Fibroblast of lung (primary cell): ENCODE measurements at regions not wholly inside any gene's neighbourhood (a gene's known extent, or its start where the extent isn't known, plus 50 kb on each side); places are given as distances from the start of the nearest gene placed in this dataset.
"Not testable (repeated sequence)": the region's sequence is repeated elsewhere in the genome, so short reads cannot be mapped to it uniquely, and the experiment has no call there.

Source experiments
- DNase-seq, 2 donors: peaks; one replicate each; pipeline versions ENCODE4 v3.0.0 to v3.0.0-alpha.2; 2010; ENCODE audit warnings: low read depth in 2 of 2
- H2AFZ ChIP-seq: 2 replicates; pipeline ENCODE4 v1.5.1; 2012; ENCODE audit warnings: low read length, control low read depth, inconsistent platforms
- H3K27ac ChIP-seq: 2 replicates; pipeline ENCODE4 v1.5.1; 2011; ENCODE audit warnings: low read length, control low read depth; ENCODE audit not compliant: insufficient read depth
- H3K27me3 ChIP-seq: 2 replicates; pipeline ENCODE4 v1.5.1; 2011; ENCODE audit warnings: mild to moderate bottlenecking, low read length; ENCODE audit not compliant: control insufficient read depth, insufficient read depth
- H3K36me3 ChIP-seq: 2 replicates; pipeline ENCODE4 v1.5.1; 2011; ENCODE audit warnings: low read length; ENCODE audit not compliant: control insufficient read depth, insufficient read depth
- H3K4me1 ChIP-seq: 2 replicates; pipeline ENCODE4 v1.5.1; 2011; ENCODE audit warnings: low read length; ENCODE audit not compliant: control insufficient read depth, insufficient read depth; ENCODE audit errors: extremely low read depth
- H3K4me2 ChIP-seq: 2 replicates; pipeline ENCODE4 v1.5.1; 2011; ENCODE audit warnings: low read length, control low read depth; ENCODE audit not compliant: insufficient read depth; ENCODE audit errors: extremely low read depth
- H3K4me3 ChIP-seq, 4 experiments: fragments of 200-600 bp in 1 of 4; sonication (generic) in 1 of 4; replicated peaks in 1 of 4; 2 replicates each; pipeline ENCODE4 v1.5.1; 2011 to 2016; ENCODE audit warnings: low read length in 4 of 4, low read depth in 3 of 4, mild to moderate bottlenecking in 3 of 4, control low read depth in 2 of 4, inconsistent platforms in 1 of 4, mixed read lengths in 1 of 4; ENCODE audit not compliant: insufficient read depth in 1 of 4; ENCODE audit errors: control extremely low read depth in 1 of 4
- H3K79me2 ChIP-seq: 2 replicates; pipeline ENCODE4 v1.5.1; 2012; ENCODE audit warnings: mild to moderate bottlenecking, low read length, inconsistent platforms; ENCODE audit not compliant: control insufficient read depth, insufficient read depth
- H3K9ac ChIP-seq: 2 replicates; pipeline ENCODE4 v1.5.1; 2011; ENCODE audit warnings: mild to moderate bottlenecking, low read length, control low read depth; ENCODE audit not compliant: insufficient read depth
- H3K9me3 ChIP-seq: 2 replicates; pipeline ENCODE4 v1.5.1; 2012; ENCODE audit warnings: low read depth, low read length; ENCODE audit not compliant: control insufficient read depth, insufficient read depth
- H4K20me1 ChIP-seq: 2 replicates; pipeline ENCODE4 v1.5.1; 2011; ENCODE audit warnings: low read length; ENCODE audit not compliant: control insufficient read depth, insufficient read depth; ENCODE audit errors: extremely low read depth
- CTCF ChIP-seq, 2 donors: IDR thresholded peaks in 1 of 2; conservative IDR thresholded peaks in 1 of 2; 1 replicate in 1 of 2; 2 replicates in 1 of 2; pipeline ENCODE4 v1.5.1; 2011 to 2012; ENCODE audit warnings: low read length in 2 of 2, control low read depth in 1 of 2, inconsistent platforms in 1 of 2, low read depth in 1 of 2, mild to moderate bottlenecking in 1 of 2
- EZH2 ChIP-seq: IDR thresholded peaks from 2 replicates; pipeline ENCODE4 v1.5.1; 2012; ENCODE audit warnings: low read length, control low read depth, mild to moderate bottlenecking; ENCODE audit errors: missing control alignments

GRCh38 chr7:84921154-84921553 lies 265.7 kb downstream of the SEMA3D start:
- H2AFZ ChIP-seq: no peak overlapping the region
- no peak overlapping the region for H3K4me2 ChIP-seq

GRCh38 chr7:84916973-84917372 lies 269.9 kb downstream of the SEMA3D start:
- not testable (repeated sequence) for H4K20me1 ChIP-seq, H3K79me2 ChIP-seq, DNase-seq, H3K4me1 ChIP-seq, H2AFZ ChIP-seq, H3K4me3 ChIP-seq, H3K27me3 ChIP-seq, H3K9me3 ChIP-seq, H3K27ac ChIP-seq, H3K36me3 ChIP-seq, H3K9ac ChIP-seq, H3K4me2 ChIP-seq

More at GRCh38 chr7:84921154-84921553, 265.7 kb downstream of the SEMA3D start:
- no peaks in the 10 kb centered on the region for H3K4me1 ChIP-seq
- H3K9me3 ChIP-seq: no peaks in the 10 kb centered on the region
- no peak overlapping the region for H3K4me3 ChIP-seq
- no peaks in the 10 kb centered on the region for H3K36me3 ChIP-seq
- no peak overlapping the region for H3K27ac ChIP-seq
- H3K27me3 ChIP-seq: no peaks in the 10 kb centered on the region
- no peaks in the 10 kb centered on the region for H4K20me1 ChIP-seq
- DNase-seq: no peak
- H3K79me2 ChIP-seq: no peaks in the 10 kb centered on the region
- no peak overlapping the region for H3K9ac ChIP-seq
- TF ChIP-seq CTCF (conservative IDR thresholded peaks at IDR 0.05 in 1 of 2, IDR thresholded peaks at IDR 0.05 in 1 of 2; ENCODE audit: low read depth in 1 of 2, low read length in 2 of 2) (no peak), EZH2 (no peak)

DNA sequence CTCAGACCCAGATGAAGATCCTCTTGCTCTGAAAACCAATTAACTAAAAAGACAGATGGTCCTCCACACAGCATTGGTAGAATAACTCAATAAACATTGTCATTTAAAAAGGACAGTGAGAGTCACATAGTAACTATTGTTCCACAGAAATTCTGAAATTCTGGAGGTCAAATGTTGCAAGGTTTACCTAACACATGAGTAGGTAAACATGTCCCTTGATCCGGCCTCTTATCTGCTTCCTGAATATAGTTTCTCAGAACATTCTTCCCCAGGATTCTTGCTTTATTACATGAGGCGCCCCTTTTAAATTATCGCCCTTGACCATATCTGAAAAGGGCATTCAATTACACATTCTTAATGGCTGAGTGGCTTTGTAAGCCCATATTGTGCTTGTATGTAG lies 270.7 kb downstream of the SEMA3D start:
- Histone ChIP-seq H3K4me3 (no peak overlapping the region), H3K36me3 (no peaks in the 10 kb centered on the region), H3K27ac (no peak overlapping the region), H3K27me3 (no peaks in the 10 kb centered on the region), H3K4me1 (peaks cover 2% of the 10 kb centered on the region), H2AFZ (no peak overlapping the region), H3K4me2 (no peak overlapping the region), H4K20me1 (no peaks in the 10 kb centered on the region), H3K9ac (no peak overlapping the region), H3K79me2 (no peaks in the 10 kb centered on the region), H3K9me3 (no peaks in the 10 kb centered on the region)
- TF ChIP-seq CTCF (conservative IDR thresholded peaks at IDR 0.05 in 1 of 2, IDR thresholded peaks at IDR 0.05 in 1 of 2; ENCODE audit: low read depth in 1 of 2, low read length in 2 of 2): no peak
- no peak for TF ChIP-seq EZH2
- DNase-seq: no peak
